GM21786 (cell line): ENCODE measurements at regions not wholly inside any gene's neighbourhood (a gene's known extent, or its start where the extent isn't known, plus 50 kb on each side); places are given as distances from the start of the nearest gene placed in this dataset.
"Not testable (repeated sequence)": the region's sequence is repeated elsewhere in the genome, so short reads cannot be mapped to it uniquely, and the experiment has no call there.

Experiments used
- ATAC-seq: cut with Tn5 transposase; IDR thresholded peaks from one replicate; pipeline ENCODE4 v1.9.1; 2021; ENCODE audit not compliant: unreplicated experiment

GRCh38 chr14:38721822-38722431 is 381.1 kb downstream of the SEC23A start:
- ATAC-seq = peak; percentile 87

DNA sequence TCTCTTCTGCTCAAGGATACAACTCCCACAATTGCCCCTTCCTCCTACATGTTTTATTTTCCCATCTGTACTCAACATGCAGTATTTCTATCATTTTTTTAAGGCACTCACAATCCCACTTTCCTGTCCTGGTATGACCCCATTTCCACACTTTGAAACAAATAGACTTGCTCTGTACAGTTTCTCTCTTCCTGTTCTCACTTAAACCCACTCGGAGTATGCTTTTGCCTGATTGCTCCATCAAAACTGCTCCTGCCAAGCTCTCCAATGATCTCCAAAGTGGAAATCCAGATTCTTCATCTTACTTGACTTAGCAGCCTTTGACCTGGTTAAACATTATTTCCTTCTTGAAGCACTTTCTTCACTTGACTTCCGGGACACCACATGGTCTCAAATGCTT is 384.5 kb downstream of the SEC23A start:
- no peak for ATAC-seq

DNA sequence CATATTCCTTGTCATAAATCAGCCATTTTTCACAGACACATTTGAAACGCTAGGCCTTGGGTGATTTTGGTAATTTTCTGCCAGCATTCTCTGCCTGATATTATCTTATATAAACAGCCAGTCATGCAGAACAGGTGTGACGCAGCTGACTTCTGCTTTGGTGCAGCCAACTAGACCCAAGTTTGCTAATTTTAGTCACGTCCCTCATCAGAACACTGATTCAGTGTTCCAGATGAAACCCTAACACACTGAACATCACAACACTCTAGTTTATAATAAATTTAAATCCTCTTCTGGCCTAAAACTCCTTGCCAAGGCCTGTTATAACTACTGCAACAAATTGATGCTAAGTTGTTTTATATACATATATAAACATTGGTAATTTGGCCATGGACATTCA is 386.1 kb downstream of the SEC23A start:
- ATAC-seq = no peak

DNA sequence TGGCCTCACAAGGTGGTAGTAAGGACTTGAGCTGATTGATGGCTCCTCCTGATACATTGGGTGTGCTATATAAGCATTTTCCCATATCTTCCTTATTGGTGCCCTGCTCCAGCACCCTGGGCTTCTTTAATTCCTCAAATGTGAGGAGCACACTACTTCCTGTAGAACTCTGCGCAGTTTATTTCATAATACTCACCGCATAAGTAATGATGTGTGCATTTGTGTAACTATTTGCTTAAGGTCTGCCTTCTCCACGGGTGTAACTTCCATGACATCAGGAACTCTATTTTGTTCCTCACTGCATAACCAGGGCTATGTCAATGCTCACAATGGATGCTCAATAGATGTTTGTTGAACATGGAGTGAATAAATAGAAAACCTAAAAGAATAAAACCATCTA is 392.2 kb downstream of the SEC23A start:
- ATAC-seq = no peak

- ATAC-seq = no peak
These were observed 392.8 kb downstream of the SEC23A start for GRCh38 chr14:38710196-38710595.

GRCh38 chr14:38705220-38705619 is 397.8 kb downstream of the SEC23A start:
- ATAC-seq = no peak

- no peak for ATAC-seq
These were observed 398.8 kb downstream of the SEC23A start for GRCh38 chr14:38704220-38704619.

- no peak for ATAC-seq
These were observed 406.1 kb downstream of the SEC23A start for GRCh38 chr14:38696925-38697324.

GRCh38 chr14:38693423-38693822 is 409.6 kb downstream of the SEC23A start:
- ATAC-seq = no peak

DNA sequence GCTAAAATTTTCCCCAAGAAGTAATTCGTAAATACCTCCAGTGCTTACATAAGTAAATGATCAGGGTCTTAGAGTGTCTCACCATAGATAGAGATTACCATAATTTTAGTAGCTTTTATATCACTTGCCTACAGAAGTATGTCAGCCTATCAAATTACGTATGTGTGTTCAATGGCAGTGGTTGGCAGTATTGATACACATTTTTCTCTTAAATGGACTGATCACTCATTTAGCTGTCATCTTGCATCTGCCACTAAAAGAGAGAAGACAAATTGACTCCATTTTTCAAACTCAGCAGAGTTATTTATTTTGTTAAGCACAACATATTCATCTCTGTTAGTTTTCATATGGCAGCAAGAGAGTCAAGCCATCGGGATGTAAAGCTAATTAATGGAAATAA is 413.1 kb upstream of the CLEC14A start:
- ATAC-seq = no peak

- no peak for ATAC-seq
These were observed 407.5 kb upstream of the CLEC14A start for GRCh38 chr14:38663382-38663781.

DNA sequence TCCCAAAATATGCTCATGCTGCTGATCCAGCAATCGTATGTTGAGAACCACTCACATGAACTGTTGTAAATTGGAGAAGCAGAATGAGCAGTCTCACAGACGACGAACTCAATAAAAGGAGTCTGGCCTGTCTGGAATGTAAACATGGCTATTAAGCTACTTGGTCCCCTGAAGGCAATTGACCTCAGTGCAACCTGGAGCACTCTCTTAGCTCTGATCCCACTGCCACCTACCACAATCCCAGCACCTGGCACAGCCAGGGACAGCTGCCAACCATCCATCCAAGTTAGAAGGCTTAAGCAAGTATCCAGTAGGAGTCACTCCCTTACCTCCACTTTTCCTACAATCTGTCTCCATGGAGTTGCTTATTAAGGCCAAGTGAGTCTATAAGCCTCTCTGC is 406.9 kb upstream of the CLEC14A start:
- no peak for ATAC-seq

GRCh38 chr14:38646391-38646790 is 390.5 kb upstream of the CLEC14A start:
- no peak for ATAC-seq

GRCh38 chr14:38634913-38635312 is 379.0 kb upstream of the CLEC14A start:
- ATAC-seq = not testable (repeated sequence)

GRCh38 chr14:38629412-38629811 is 373.5 kb upstream of the CLEC14A start:
- ATAC-seq = no peak

DNA sequence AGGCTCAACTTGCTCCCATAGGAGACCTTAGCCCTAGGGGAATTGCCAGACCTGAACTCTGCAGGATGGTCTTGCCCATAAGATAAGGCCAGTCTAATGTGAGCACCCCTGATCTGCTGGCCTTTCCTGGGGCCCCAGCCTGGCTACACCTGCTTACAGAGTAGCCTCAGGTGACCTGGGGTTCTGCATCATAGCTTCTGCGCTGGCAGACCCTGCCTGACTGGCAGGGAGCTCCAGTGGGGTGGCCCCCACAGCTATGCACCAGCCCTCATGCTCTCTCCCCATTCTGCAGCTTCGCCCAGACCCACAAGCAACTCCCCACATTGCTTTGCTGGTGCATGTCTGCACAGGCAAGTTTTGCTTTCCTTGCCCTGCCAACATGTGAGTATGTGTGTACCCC is 371.3 kb upstream of the CLEC14A start:
- no peak for ATAC-seq

DNA sequence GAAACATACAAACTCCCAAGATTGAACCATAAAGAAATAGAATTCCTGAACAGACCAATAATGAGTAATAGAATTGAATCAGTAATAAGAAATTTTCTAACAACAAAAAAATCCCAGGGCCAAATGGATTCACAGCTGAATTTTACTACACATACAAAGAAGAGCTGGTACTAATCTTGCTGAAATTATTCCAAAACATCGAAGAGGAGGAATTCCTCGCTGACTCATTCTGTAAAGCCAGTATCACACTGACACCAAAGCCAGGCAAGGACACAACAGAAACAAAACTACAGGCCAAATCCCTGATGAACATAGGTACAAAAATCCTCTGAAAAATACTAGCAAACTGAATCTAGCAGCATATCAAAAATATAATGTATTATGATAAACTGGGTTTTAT is 367.8 kb upstream of the CLEC14A start:
- no peak for ATAC-seq

DNA sequence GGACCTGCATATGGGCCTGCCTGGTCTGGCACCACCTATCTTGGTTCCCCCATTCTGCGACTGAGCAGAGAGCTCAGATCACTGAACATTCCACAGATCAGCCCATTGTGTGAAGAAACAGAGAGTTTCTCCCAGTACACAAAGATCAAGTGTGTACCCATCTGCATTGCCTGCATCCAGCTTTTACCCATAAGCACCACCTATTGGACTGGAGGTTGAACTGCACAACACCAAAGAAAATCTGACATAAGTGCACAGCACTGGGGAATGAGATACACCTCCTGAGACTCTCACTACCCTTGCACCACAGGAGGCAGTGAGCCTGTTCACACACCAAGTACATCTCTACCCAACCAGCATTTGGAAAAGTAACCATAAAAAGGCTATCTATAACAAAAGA is 362.6 kb upstream of the CLEC14A start:
- no peak for ATAC-seq

- no peak for ATAC-seq
These were observed 361.1 kb upstream of the CLEC14A start for GRCh38 chr14:38616959-38617358.

GRCh38 chr14:38611928-38612327 is 356.0 kb upstream of the CLEC14A start:
- ATAC-seq = no peak

DNA sequence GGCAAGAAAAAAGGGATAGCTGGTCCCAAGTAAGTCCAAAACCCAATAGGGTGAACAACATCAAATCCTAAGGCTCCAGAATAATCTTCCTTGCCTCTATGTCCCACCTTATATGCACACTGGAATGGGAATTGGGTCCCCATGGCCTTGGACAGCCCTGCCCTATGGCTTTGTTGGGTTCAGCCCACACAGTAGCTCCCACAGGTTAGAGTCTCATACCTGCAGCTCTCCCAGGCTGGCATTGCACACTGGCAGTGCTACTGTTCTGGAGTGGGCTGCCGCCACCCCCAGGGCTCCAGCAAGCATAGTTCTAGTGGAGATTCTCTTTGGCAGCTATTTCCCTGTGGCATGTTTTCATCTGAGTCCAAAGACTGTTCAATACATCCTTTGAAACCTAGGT is 352.4 kb upstream of the CLEC14A start:
- no peak for ATAC-seq

GRCh38 chr14:38605193-38606114 is 349.6 kb upstream of the CLEC14A start:
- ATAC-seq = no peak
